HFFc6 (cell line): ENCODE measurements at regions not wholly inside any gene's neighbourhood (a gene's known extent, or its start where the extent isn't known, plus 50 kb on each side); places are given as distances from the start of the nearest gene placed in this dataset.

Source experiments
- DNase-seq: peaks from one replicate; pipeline ENCODE4 v3.0.0-alpha.2; 2018
- H3K27ac Mint-ChIP-seq: 2 replicates; pipeline ENCODE4 v1.8.0; 2020; ENCODE audit warnings: mild to moderate bottlenecking, mixed read lengths
- H3K27me3 Mint-ChIP-seq: 2 replicates; pipeline ENCODE4 v1.8.0; 2021; ENCODE audit warnings: mild to moderate bottlenecking, moderate library complexity, mixed read lengths; ENCODE audit not compliant: insufficient read depth
- H3K36me3 Mint-ChIP-seq: 2 replicates; pipeline ENCODE4 v1.8.0; 2021; ENCODE audit warnings: low read depth, mixed read lengths
- H3K4me1 Mint-ChIP-seq: 2 replicates; pipeline ENCODE4 v1.8.0; 2020; ENCODE audit warnings: low read depth, mixed read lengths
- H3K4me3 Mint-ChIP-seq: 2 replicates; pipeline ENCODE4 v1.8.0; 2020; ENCODE audit warnings: mild to moderate bottlenecking, moderate library complexity, mixed read lengths
- H3K9me3 Mint-ChIP-seq: 2 replicates; pipeline ENCODE4 v1.8.0; 2020; ENCODE audit warnings: mild to moderate bottlenecking, mixed read lengths
- TF ChIP-seq, protein P1 (sequence below): fragments of 200-600 bp; sonication (generic); IDR thresholded peaks from 2 replicates; pipeline ENCODE4 v1.5.0; 2021; ENCODE audit warnings: antibody characterized with exemption, mild to moderate bottlenecking

DNA sequence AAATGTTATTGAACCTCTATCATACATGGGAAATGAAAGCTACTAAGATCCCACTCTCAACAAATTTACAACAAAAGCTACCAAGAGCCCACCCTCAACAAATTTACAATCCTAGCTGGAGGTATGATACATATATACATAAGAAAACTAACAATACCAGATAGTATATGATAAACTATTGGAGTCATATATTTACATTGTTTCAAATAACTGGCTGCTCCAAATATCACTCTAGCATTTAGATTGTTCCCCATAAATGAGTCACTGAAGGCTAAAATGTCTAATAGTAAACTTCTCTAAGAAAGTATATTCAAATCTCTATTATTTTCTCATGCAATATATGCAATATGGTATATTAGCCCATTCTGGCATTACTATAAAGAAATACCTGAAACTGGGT, 151.1 kb downstream of the TMEM161B start:
- Mint-ChIP-seq H3K4me1 (no peaks in the 10 kb centered on the region), H3K4me3 (no peak overlapping the region), H3K27me3 (no peaks in the 10 kb centered on the region; the same call in 1 of the 2 replicates), H3K36me3 (no peaks in the 10 kb centered on the region), H3K27ac (no peak overlapping the region), H3K9me3 (peaks cover 4% of the 10 kb centered on the region; the same call in 1 of the 2 replicates)
- DNase-seq: no peak
- TF ChIP-seq, protein P1, sequence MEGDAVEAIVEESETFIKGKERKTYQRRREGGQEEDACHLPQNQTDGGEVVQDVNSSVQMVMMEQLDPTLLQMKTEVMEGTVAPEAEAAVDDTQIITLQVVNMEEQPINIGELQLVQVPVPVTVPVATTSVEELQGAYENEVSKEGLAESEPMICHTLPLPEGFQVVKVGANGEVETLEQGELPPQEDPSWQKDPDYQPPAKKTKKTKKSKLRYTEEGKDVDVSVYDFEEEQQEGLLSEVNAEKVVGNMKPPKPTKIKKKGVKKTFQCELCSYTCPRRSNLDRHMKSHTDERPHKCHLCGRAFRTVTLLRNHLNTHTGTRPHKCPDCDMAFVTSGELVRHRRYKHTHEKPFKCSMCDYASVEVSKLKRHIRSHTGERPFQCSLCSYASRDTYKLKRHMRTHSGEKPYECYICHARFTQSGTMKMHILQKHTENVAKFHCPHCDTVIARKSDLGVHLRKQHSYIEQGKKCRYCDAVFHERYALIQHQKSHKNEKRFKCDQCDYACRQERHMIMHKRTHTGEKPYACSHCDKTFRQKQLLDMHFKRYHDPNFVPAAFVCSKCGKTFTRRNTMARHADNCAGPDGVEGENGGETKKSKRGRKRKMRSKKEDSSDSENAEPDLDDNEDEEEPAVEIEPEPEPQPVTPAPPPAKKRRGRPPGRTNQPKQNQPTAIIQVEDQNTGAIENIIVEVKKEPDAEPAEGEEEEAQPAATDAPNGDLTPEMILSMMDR: no peak

- Mint-ChIP-seq H3K9me3 (peaks cover 4% of the 10 kb centered on the region; the same call in 1 of the 2 replicates), H3K27ac (no peak overlapping the region), H3K36me3 (no peaks in the 10 kb centered on the region), H3K27me3 (no peaks in the 10 kb centered on the region; the same call in 1 of the 2 replicates), H3K4me3 (no peak overlapping the region), H3K4me1 (no peaks in the 10 kb centered on the region)
- TF ChIP-seq, protein P1: no peak
- DNase-seq: no peak
Observed at GRCh38 chr5:88116396-88116795, 152.2 kb downstream of the TMEM161B start.

- DNase-seq: no peak
- Mint-ChIP-seq H3K27ac (no peak overlapping the region), H3K4me3 (no peak overlapping the region), H3K4me1 (no peaks in the 10 kb centered on the region), H3K9me3 (peaks cover 4% of the 10 kb centered on the region; the same call in 1 of the 2 replicates), H3K36me3 (no peaks in the 10 kb centered on the region), H3K27me3 (no peaks in the 10 kb centered on the region; the same call in none of the 2 replicates)
- TF ChIP-seq, protein P1: no peak
Observed at GRCh38 chr5:88115211-88115610, 153.4 kb downstream of the TMEM161B start.

DNA sequence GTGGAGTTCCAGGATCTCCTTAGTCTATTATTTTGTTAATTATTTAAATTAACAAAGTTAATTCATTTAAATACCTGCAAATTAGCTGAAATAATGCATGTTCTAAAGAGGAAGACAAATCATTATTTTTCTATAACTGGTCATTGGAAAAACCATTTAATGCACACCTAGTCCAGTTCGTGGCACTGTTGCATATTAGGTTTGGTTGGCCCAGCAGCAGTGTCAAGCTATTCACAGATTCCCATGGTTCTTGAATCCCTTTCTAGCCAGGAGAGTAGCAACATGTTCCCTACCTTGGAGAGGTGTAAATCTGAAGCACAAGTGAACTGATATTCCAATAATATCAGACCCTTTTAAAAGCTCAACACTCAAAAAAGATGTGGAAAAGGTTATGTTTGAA, 155.2 kb downstream of the TMEM161B start:
- H3K27me3 Mint-ChIP-seq: no peaks in the 10 kb centered on the region; the same call in none of the 2 replicates
- no peaks in the 10 kb centered on the region for H3K4me1 Mint-ChIP-seq
- H3K4me3 Mint-ChIP-seq: no peak overlapping the region
- no peaks in the 10 kb centered on the region for H3K36me3 Mint-ChIP-seq
- no peaks in the 10 kb centered on the region for H3K9me3 Mint-ChIP-seq
- DNase-seq: no peak
- H3K27ac Mint-ChIP-seq: no peak overlapping the region
- TF ChIP-seq, protein P1: no peak

DNA sequence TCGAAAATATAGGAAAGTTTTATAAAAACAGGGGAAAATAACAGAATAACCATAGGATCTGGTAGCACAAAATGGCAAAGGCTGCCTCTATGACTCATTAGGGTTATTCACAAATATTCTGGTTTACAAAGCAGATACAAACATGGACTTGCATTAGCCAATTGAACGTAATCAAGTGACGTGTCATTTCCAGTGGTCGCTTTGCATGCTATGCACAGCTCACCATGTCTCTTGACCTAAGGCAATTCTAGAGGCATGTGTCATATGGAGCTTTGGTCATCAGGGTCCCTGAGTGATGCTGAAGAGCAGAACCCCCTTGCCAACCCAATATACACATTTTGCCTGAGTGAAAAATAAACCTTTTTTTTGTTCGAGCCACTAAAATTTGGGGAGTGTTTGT, 158.8 kb downstream of the TMEM161B start:
- Mint-ChIP-seq H3K9me3 (peaks cover 8% of the 10 kb centered on the region; the same call in 1 of the 2 replicates), H3K36me3 (no peaks in the 10 kb centered on the region), H3K4me1 (no peaks in the 10 kb centered on the region), H3K4me3 (no peak overlapping the region), H3K27ac (no peak overlapping the region), H3K27me3 (no peaks in the 10 kb centered on the region; the same call in 1 of the 2 replicates)
- TF ChIP-seq, protein P1: no peak
- DNase-seq: no peak
